ENCODE measurements at regions not wholly inside any gene's neighbourhood (a gene's known extent, or its start where the extent isn't known, plus 50 kb on each side); places are given as distances from the start of the nearest gene placed in this dataset.

DNA sequence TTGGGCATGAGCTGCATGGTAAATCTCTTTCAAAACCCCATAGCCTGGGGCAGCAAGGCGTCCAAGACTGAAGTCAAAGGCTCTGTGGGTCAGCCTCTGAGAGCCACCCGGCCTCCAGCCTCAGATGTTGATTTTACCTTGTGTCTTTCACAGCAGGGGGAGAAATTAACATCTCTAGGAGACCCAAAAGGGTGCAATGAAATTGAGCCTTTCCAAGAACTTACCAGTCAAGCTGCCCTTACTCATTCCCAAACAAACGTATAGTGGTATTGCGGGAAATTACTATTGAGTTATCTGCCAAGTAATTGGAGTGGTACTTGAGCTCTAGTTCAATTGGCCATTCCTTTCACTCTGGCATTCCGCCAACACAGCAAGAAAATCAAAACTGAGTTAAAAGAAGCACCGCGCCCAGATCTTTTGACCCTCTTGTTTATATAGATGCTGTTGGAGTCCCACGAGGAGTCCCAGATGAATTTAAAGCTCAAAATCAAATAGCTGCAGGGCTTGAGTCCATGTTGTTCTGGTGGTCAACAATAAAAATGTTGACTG is 380.7 kb upstream of the SYT1 start:
- 74% methylated on average over 8 of the region's 8 CpGs for WGBS (ENCODE audit: low lambda C conversion rate)

DNA sequence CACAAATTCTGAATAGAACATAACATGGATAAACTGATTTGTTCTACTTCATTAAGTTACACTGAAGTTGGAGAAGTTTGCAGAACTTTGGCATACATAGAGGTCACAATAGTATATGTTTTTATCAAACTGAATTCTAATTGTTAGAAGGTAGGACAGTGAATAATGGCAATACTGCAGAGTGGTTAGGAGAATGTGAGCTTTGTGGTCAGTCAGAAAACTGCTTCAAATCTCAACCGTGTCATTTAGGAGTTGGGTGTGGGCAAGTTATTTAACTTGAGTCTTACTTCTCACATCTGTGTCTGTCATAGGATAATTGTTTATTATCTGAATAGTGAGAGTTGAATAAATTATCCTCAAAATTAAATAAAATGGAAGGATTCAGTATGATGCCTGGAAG is 374.6 kb upstream of the SYT1 start:
- H3K36me3 ChIP-seq (replicated peaks in 1 of 2; ENCODE audit: control insufficient read depth in 1 of 2, insufficient read depth in 2 of 2, low read length in 1 of 2): no peaks in the 10 kb centered on the region
- DNase-seq: no peak
- H2AFZ ChIP-seq (ENCODE audit: low read depth): no peak overlapping the region
- no peaks in the 10 kb centered on the region for H3F3A ChIP-seq (replicated peaks; ENCODE audit: insufficient read depth)
- WGBS (ENCODE audit: low lambda C conversion rate): 86% methylated on average over 1 of the region's 1 CpG
- no peak overlapping the region; a peak in 1 of 4 replicates for H3K27ac ChIP-seq (ENCODE audit: low read depth in 2 of 2, low read length in 1 of 2)
- H4K20me1 ChIP-seq (ENCODE audit: insufficient read depth): no peaks in the 10 kb centered on the region
- H3K9me2 ChIP-seq: no peaks in the 10 kb centered on the region
- no peak overlapping the region for H3K9ac ChIP-seq
- no peaks in the 10 kb centered on the region for H3K9me3 ChIP-seq
- ChIA-PET POLR2A (no interaction called here), CTCF (no interaction called here)
- no peak overlapping the region for H3K4me2 ChIP-seq
- no peaks in the 10 kb centered on the region for H3K79me2 ChIP-seq (ENCODE audit: insufficient read depth)
- no peak overlapping the region for H3K4me3 ChIP-seq (ENCODE audit: low read depth in 2 of 2, low read length in 1 of 2)
- H3K4me1 ChIP-seq (ENCODE audit: control insufficient read depth in 1 of 2, insufficient read depth in 2 of 2, low read depth in 1 of 2, low read length in 1 of 2): no peaks in the 10 kb centered on the region
- no peak for TF ChIP-seq MEF2A (IDR thresholded peaks at IDR 0.05; ENCODE audit: borderline replicate concordance, low read depth)
- no peak for TF ChIP-seq TCF12 (IDR thresholded peaks at IDR 0.05)
- TF ChIP-seq, protein P1, sequence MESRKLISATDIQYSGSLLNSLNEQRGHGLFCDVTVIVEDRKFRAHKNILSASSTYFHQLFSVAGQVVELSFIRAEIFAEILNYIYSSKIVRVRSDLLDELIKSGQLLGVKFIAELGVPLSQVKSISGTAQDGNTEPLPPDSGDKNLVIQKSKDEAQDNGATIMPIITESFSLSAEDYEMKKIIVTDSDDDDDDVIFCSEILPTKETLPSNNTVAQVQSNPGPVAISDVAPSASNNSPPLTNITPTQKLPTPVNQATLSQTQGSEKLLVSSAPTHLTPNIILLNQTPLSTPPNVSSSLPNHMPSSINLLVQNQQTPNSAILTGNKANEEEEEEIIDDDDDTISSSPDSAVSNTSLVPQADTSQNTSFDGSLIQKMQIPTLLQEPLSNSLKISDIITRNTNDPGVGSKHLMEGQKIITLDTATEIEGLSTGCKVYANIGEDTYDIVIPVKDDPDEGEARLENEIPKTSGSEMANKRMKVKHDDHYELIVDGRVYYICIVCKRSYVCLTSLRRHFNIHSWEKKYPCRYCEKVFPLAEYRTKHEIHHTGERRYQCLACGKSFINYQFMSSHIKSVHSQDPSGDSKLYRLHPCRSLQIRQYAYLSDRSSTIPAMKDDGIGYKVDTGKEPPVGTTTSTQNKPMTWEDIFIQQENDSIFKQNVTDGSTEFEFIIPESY (IDR thresholded peaks at IDR 0.05; ENCODE audit: borderline replicate concordance, low read depth): no peak
- TF ChIP-seq, protein P2, sequence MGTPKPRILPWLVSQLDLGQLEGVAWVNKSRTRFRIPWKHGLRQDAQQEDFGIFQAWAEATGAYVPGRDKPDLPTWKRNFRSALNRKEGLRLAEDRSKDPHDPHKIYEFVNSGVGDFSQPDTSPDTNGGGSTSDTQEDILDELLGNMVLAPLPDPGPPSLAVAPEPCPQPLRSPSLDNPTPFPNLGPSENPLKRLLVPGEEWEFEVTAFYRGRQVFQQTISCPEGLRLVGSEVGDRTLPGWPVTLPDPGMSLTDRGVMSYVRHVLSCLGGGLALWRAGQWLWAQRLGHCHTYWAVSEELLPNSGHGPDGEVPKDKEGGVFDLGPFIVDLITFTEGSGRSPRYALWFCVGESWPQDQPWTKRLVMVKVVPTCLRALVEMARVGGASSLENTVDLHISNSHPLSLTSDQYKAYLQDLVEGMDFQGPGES (IDR thresholded peaks at IDR 0.05; ENCODE audit: low read depth, low read length): no peak
- no peak for TF ChIP-seq NRF1 (IDR thresholded peaks at IDR 0.05; ENCODE audit: low read depth, low read length)
- TF ChIP-seq, protein P3, sequence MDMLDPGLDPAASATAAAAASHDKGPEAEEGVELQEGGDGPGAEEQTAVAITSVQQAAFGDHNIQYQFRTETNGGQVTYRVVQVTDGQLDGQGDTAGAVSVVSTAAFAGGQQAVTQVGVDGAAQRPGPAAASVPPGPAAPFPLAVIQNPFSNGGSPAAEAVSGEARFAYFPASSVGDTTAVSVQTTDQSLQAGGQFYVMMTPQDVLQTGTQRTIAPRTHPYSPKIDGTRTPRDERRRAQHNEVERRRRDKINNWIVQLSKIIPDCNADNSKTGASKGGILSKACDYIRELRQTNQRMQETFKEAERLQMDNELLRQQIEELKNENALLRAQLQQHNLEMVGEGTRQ (IDR thresholded peaks at IDR 0.05; ENCODE audit: borderline replicate concordance, low read depth, low read length): no peak
- no peak for TF ChIP-seq JUND (IDR thresholded peaks at IDR 0.05)
- no peak for TF ChIP-seq TAF1 (IDR thresholded peaks at IDR 0.05; ENCODE audit: borderline replicate concordance, low read depth, low read length)
- TF ChIP-seq, protein P4, sequence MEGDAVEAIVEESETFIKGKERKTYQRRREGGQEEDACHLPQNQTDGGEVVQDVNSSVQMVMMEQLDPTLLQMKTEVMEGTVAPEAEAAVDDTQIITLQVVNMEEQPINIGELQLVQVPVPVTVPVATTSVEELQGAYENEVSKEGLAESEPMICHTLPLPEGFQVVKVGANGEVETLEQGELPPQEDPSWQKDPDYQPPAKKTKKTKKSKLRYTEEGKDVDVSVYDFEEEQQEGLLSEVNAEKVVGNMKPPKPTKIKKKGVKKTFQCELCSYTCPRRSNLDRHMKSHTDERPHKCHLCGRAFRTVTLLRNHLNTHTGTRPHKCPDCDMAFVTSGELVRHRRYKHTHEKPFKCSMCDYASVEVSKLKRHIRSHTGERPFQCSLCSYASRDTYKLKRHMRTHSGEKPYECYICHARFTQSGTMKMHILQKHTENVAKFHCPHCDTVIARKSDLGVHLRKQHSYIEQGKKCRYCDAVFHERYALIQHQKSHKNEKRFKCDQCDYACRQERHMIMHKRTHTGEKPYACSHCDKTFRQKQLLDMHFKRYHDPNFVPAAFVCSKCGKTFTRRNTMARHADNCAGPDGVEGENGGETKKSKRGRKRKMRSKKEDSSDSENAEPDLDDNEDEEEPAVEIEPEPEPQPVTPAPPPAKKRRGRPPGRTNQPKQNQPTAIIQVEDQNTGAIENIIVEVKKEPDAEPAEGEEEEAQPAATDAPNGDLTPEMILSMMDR (IDR thresholded peaks at IDR 0.05): no peak
- no peak for TF ChIP-seq GATA2 (CRISPR knock-in tag; IDR thresholded peaks at IDR 0.05)
- no peak for TF ChIP-seq FOXJ3 (CRISPR knock-in tag; IDR thresholded peaks at IDR 0.05)
- no peaks in the 10 kb centered on the region for H3K27me3 ChIP-seq (ENCODE audit: insufficient read depth)

More for the DNA sequence above, 380.7 kb upstream of the SYT1 start:
- TF ChIP-seq, protein P2 (IDR thresholded peaks at IDR 0.05; ENCODE audit: low read depth, low read length): no peak
- Histone ChIP-seq H3F3A (replicated peaks; ENCODE audit: insufficient read depth) (no peaks in the 10 kb centered on the region), H3K4me2 (no peak overlapping the region), H3K27ac (ENCODE audit: low read depth in 2 of 2, low read length in 1 of 2) (no peak overlapping the region), H3K79me2 (ENCODE audit: insufficient read depth) (no peaks in the 10 kb centered on the region), H3K9me3 (no peaks in the 10 kb centered on the region), H3K36me3 (replicated peaks in 1 of 2; ENCODE audit: control insufficient read depth in 1 of 2, insufficient read depth in 2 of 2, low read length in 1 of 2) (no peaks in the 10 kb centered on the region), H4K20me1 (ENCODE audit: insufficient read depth) (no peaks in the 10 kb centered on the region), H3K4me3 (ENCODE audit: low read depth in 2 of 2, low read length in 1 of 2) (no peak overlapping the region), H2AFZ (ENCODE audit: low read depth) (no peak overlapping the region), H3K27me3 (ENCODE audit: insufficient read depth) (no peaks in the 10 kb centered on the region), H3K9me2 (no peaks in the 10 kb centered on the region), H3K9ac (no peak overlapping the region), H3K4me1 (ENCODE audit: control insufficient read depth in 1 of 2, insufficient read depth in 2 of 2, low read depth in 1 of 2, low read length in 1 of 2) (no peaks in the 10 kb centered on the region)
- CTCF ChIA-PET: interaction anchor here (1.2 to 2.0 kb wide), 4 partner anchors 10 to 76 kb away, joined by 3 to 6 read pairs (median 4); no protein-coding TSS in a partner anchor
- POLR2A ChIA-PET: no interaction called here
- no peak for DNase-seq
